GM18508 (cell line): ENCODE measurements at regions not wholly inside any gene's neighbourhood (a gene's known extent, or its start where the extent isn't known, plus 50 kb on each side); places are given as distances from the start of the nearest gene placed in this dataset.

Experiments used
- ATAC-seq: cut with Tn5 transposase; IDR thresholded peaks from one replicate; pipeline ENCODE4 v1.9.1; 2021; ENCODE audit warnings: moderate number of reproducible peaks; ENCODE audit not compliant: insufficient read depth, unreplicated experiment

DNA sequence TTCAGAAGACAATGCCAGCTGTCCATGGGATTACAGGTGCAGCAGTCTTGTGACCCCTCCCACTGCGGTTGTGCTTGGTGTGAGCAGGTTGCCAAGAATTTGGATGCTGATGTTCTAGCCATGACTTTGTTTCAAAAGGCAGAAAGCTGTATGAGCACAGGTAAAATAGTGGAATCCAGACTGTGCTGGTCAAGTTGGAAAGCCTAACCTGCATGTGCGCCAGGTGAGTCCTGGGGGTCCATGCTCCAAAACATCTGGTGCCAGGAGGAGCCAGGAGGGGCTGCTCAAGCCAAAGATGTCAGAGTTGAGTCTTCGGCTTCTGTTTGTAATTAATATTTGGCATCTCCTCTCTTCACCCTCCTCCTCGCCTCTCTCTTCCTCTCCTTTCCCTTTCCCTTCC, 330.1 kb downstream of the MYCN start:
- ATAC-seq, result no peak

- no peak for ATAC-seq
Observed at GRCh38 chr2:16268301-16269000, 328.1 kb downstream of the MYCN start.

- no peak for ATAC-seq
Observed at GRCh38 chr2:16266571-16266970, 326.2 kb downstream of the MYCN start.

- no peak for ATAC-seq
Observed at GRCh38 chr2:16264931-16265540, 324.7 kb downstream of the MYCN start.

DNA sequence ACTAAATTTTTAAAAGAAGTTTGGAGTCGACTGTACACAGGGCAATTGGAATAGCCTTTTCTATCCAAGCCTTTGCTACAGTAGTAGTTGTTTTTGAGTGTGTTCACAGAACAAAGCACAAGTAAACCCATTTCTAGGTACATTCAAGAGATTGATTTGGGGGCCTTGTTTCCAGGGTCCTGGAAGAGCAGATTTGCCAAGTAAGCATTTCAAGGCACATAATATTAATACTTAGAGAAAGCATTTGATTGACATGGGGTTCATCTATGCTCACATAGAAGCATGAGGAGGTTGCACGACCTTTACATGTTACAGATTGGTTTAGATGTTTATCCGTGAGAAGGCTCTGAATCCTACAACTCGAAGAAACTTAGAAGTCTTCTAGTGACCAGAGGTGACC, 324.1 kb downstream of the MYCN start:
- ATAC-seq, result no peak

DNA sequence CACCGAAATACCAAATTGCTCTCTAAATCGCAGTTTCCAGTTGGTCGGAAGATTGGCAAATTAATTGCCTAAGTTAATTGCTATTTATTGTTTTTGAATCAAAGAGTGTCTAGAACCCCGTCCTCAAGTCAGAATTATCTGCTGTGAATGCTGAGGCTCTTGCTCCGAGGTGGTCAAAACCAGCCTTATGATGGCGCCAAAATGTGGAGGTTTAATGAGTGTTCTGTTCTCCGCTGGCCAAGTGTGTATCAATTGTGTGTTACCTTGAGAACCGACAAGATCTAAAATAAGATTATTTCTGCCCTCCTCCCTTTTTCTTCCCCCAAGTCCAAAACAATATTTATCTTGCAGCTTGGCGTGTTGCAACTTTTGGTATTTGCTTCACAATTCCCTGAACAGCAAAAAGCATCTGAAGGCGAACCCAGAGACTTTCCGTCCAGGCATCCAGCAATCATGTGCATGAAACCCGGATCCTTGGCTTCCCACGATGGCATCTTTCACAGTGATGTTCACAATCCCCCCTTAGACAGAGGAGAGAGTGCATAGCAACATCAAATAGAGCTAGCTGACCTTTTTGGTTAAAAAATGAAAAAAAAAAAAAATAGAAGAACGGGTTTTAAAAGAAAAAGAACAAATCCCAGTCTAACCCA, 323.0 kb downstream of the MYCN start:
- ATAC-seq, result no peak

GRCh38 chr2:16262526-16263178, 322.3 kb downstream of the MYCN start:
- no peak for ATAC-seq

DNA sequence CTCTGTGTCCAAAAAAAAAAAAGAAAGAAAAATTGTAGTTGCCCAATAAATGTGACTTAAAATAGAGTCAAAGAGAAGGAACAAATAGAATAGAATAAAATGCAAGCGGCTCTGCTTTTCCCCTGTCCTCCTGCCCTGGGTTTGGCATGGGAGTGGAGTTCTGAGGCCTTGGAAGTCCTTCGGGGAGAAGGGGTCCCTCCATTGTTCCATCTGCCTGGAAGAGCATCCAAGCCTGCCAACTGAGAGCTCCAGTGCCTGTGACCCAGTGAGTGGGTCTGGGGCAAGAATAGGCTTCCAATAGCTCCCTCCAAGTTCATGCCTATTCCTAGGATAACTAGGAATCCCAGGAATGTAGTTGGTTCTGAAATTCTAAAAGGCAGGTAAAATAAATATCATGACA, 321.4 kb downstream of the MYCN start:
- ATAC-seq, result no peak

GRCh38 chr2:16261071-16261470, 320.7 kb downstream of the MYCN start:
- no peak for ATAC-seq

DNA sequence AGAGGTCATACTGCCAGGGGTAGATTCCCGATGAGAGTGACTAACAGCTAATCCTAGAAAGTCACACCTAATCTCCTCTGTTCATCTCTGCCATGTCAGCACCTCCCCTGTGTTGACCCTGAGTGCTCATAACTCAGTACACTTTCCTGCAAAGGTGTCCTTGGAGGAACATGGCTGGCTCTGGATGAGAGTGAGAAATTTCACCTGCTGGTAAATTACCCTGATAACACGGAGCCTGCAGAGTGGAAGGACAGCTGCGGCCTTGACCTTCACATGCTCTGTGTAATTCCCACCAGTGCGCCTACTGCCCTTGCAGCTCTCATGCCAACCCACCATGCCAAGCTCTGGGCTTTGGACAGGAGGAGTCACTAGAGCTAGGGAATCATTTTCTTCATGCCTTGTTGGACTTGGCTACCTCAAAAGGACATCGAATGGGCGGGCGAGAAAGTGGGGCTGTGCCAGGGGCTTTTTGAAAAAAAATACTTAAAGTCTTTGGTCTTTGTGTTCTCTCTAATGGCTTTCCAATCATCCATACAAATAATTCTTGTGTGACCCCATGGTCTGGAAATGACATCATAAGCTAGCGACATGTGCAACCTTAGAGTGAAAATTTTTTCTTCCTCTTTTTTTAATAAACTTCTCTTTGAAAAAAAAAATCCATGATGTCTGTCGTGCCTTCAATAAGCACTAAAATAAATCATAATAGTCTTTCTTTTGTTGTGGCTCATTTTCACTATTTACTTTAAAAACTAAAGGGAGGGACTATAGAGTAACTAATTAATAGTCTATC, 319.9 kb downstream of the MYCN start:
- ATAC-seq, result no peak

DNA sequence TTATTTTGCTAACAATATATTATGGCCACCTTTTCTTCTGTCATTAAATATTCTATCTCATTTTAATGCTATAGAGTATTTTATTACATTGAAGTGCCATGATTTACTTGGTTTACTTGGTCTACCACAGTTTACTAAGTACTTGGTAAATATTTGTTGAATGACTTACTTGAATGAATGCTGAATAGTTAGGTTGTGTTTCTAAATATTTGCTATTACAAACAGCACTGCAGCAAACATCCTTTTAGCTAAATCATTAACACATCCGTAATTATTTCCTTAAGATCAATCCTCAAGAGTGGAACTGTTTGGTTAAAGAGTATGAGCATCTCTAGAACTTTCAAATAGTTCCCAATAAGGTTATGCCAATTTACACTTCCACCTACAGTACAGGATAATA, 318.7 kb downstream of the MYCN start:
- ATAC-seq, result no peak

DNA sequence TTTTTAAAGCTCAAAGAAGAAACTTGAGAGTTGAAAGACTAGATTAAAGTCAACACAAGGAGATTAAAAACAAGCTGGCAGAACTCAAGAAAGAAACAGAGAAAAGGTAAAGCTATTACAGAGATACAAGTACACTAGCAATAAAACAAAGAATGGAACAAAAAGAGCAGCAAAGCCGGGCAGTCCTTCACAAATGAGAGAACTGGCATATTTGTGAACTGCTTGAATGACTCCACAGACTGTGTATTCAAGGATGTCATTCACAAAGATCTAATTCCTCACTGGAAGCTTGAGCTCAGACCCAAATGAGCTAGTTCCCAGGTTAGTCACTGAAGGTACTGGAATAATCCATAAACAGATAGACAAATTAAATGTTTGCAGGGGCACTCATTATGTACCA, 318.0 kb downstream of the MYCN start:
- no peak for ATAC-seq

DNA sequence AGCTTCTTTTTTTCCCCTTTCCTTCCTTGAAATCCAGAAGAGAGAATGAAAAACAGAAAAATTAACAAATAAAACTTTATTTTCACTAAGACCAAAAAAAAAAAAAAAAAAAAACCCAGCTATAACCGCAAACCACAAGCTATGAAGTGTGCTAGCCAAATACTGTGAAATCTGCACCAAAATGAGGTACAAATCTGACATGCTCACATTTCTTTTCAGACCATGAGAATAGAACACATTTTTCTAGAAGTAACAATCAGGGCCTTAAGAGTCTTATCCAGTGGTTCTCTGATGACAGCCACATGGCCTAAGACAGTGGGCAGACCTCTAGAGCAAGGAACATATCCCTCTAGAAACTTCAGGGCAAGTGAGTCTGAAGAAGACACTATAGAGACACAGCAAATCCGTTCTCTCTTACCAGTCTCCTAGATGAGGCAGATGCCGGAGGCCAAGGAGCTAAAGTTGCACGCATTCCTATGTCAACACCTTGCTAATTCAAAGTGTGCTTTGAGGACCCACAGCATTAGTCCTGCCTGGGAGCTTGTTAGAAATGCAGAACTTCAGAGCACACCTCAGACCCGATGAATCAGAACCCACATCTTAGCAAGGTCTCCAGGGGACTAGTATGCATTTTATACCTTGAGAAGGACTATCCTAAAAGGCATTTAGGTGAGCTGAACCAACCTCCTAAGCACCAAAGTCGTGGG, 317.1 kb downstream of the MYCN start:
- no peak for ATAC-seq

DNA sequence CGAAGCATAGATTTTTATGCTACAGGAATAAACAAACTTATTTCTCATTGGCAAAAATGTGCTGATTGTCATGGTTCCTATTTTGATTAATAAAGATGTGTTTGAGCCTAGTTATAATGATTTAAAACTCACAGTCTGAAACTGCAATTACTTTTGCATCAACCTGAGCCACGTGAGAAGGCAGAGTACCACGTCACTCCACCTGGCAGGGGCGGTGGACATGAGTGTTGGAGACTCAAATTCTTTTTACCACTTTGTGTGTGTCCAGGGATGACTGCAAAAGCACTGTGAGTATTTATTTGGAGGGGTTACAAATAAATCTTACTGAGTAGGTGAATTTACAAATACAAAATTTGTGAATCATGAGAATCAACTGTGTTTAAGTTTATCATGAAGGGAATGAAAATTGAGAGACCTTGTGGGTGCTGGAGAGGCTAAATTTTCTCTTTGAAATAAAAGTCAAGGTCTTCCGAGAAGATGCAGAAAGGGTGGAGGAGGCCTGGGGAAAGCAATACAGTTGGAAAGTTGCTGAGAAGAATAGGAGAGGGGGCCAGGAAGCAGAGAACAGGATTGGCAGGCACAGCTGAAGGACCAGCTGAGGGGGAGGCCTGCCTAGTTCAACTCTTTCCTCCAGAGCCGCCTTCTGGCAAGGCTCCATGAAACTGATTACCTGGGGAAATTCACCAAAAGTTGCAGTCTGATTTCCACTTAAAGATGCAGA, 316.4 kb downstream of the MYCN start:
- ATAC-seq, result no peak

GRCh38 chr2:16255120-16255519, 314.8 kb downstream of the MYCN start:
- no peak for ATAC-seq

- no peak for ATAC-seq
Observed at GRCh38 chr2:16254356-16254965, 314.1 kb downstream of the MYCN start.

DNA sequence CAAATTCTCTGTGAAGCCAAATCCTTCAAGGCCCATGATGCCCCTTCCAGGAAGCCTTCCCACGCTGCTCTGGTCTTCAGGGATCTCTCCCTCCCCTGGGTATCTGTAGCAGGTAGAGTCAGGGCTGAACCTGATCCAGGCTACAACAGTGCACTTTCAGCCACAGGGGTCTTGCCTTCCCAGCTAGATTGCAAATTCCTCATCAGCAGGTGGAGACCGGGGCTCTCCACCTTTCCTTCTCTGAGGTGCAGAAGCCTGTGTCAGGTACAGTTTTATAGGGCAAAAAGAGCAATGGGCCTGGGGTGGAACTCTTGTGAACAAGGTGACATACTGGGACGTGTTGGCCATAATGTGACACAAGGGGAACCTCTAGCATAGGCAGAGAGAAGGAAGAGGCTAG, 312.9 kb downstream of the MYCN start:
- no peak for ATAC-seq

GRCh38 chr2:16252891-16253290, 312.5 kb downstream of the MYCN start:
- ATAC-seq, result no peak

- ATAC-seq, result no peak
Observed at GRCh38 chr2:16252251-16252650, 311.9 kb downstream of the MYCN start.
